ENCODE measurements at regions not wholly inside any gene's neighbourhood (a gene's known extent, or its start where the extent isn't known, plus 50 kb on each side); places are given as distances from the start of the nearest gene placed in this dataset.

GRCh38 chr11:87924125-87924524 lies 251.1 kb downstream of the RAB38 start:
- no peak for TF ChIP-seq CTCF (conservative IDR thresholded peaks at IDR 0.05)
- H3K9me3 Mint-ChIP-seq, result peaks cover 2% of the 10 kb centered on the region
- no peak overlapping the region for H3K4me3 Mint-ChIP-seq
- no peaks in the 10 kb centered on the region for H3K36me3 Mint-ChIP-seq (ENCODE audit: low read depth)
- H3K27me3 Mint-ChIP-seq (ENCODE audit: low read depth), result no peaks in the 10 kb centered on the region
- H3K4me1 Mint-ChIP-seq, result no peaks in the 10 kb centered on the region
- no peak overlapping the region for H3K27ac Mint-ChIP-seq (ENCODE audit: unreplicated experiment)
- DNase-seq (ENCODE audit: low read depth, low spot score), result no peak

GRCh38 chr11:87917111-87917510 lies 258.1 kb downstream of the RAB38 start:
- no peak overlapping the region for H3K4me3 Mint-ChIP-seq

GRCh38 chr11:87909178-87909577 lies 266.1 kb downstream of the RAB38 start:
- TF ChIP-seq CTCF (conservative IDR thresholded peaks at IDR 0.05), result no peak
- no peak overlapping the region for H3K4me3 Mint-ChIP-seq
- H3K36me3 Mint-ChIP-seq (ENCODE audit: low read depth), result no peaks in the 10 kb centered on the region
- no peak for DNase-seq (ENCODE audit: low read depth, low spot score)
- no peaks in the 10 kb centered on the region for H3K27me3 Mint-ChIP-seq (ENCODE audit: low read depth)
- no peaks in the 10 kb centered on the region for H3K4me1 Mint-ChIP-seq
- H3K9me3 Mint-ChIP-seq, result peaks cover 2% of the 10 kb centered on the region
- H3K27ac Mint-ChIP-seq (ENCODE audit: unreplicated experiment), result no peak overlapping the region

More at GRCh38 chr11:87917111-87917510, 258.1 kb downstream of the RAB38 start:
- DNase-seq (ENCODE audit: low read depth, low spot score), result no peak
- peaks cover 2% of the 10 kb centered on the region for H3K9me3 Mint-ChIP-seq
- H3K36me3 Mint-ChIP-seq (ENCODE audit: low read depth), result no peaks in the 10 kb centered on the region
- no peak for TF ChIP-seq CTCF (conservative IDR thresholded peaks at IDR 0.05)
- no peaks in the 10 kb centered on the region for H3K27me3 Mint-ChIP-seq (ENCODE audit: low read depth)
- H3K4me1 Mint-ChIP-seq, result peaks cover 11% of the 10 kb centered on the region
- H3K27ac Mint-ChIP-seq (ENCODE audit: unreplicated experiment), result no peak overlapping the region

GRCh38 chr11:87908086-87908485 lies 267.2 kb downstream of the RAB38 start:
- Mint-ChIP-seq H3K4me1 (no peaks in the 10 kb centered on the region), H3K4me3 (no peak overlapping the region), H3K27ac (ENCODE audit: unreplicated experiment) (no peak overlapping the region), H3K36me3 (ENCODE audit: low read depth) (no peaks in the 10 kb centered on the region), H3K27me3 (ENCODE audit: low read depth) (no peaks in the 10 kb centered on the region), H3K9me3 (no peaks in the 10 kb centered on the region)
- TF ChIP-seq CTCF (conservative IDR thresholded peaks at IDR 0.05), result no peak
- no peak for DNase-seq (ENCODE audit: low read depth, low spot score)

GRCh38 chr11:87903345-87903744 lies 271.9 kb downstream of the RAB38 start:
- H3K9me3 Mint-ChIP-seq, result no peaks in the 10 kb centered on the region
- TF ChIP-seq CTCF (conservative IDR thresholded peaks at IDR 0.05), result no peak
- no peak for DNase-seq (ENCODE audit: low read depth, low spot score)
- H3K36me3 Mint-ChIP-seq (ENCODE audit: low read depth), result no peaks in the 10 kb centered on the region
- H3K4me3 Mint-ChIP-seq, result no peak overlapping the region
- no peak overlapping the region for H3K27ac Mint-ChIP-seq (ENCODE audit: unreplicated experiment)
- H3K4me1 Mint-ChIP-seq, result no peaks in the 10 kb centered on the region
- no peaks in the 10 kb centered on the region for H3K27me3 Mint-ChIP-seq (ENCODE audit: low read depth)

GRCh38 chr11:87901341-87901740 lies 273.9 kb downstream of the RAB38 start:
- TF ChIP-seq CTCF (conservative IDR thresholded peaks at IDR 0.05), result no peak
- Mint-ChIP-seq H3K27ac (ENCODE audit: unreplicated experiment) (no peak overlapping the region), H3K4me3 (no peak overlapping the region), H3K9me3 (no peaks in the 10 kb centered on the region), H3K27me3 (ENCODE audit: low read depth) (no peaks in the 10 kb centered on the region), H3K4me1 (no peaks in the 10 kb centered on the region), H3K36me3 (ENCODE audit: low read depth) (no peaks in the 10 kb centered on the region)
- DNase-seq (ENCODE audit: low read depth, low spot score), result no peak
